Mesothelial cell of epicardium (in vitro differentiated cells): ENCODE measurements at regions not wholly inside any gene's neighbourhood (a gene's known extent, or its start where the extent isn't known, plus 50 kb on each side); places are given as distances from the start of the nearest gene placed in this dataset.

Source experiments
- DNase-seq, 2 experiments: peaks; one replicate each; pipeline ENCODE4 v3.0.0; 2021; ENCODE audit warnings: low spot score in 2 of 2; ENCODE audit not compliant: unreplicated experiment in 2 of 2
- H3K27ac Mint-ChIP-seq: 2 replicates; pipeline ENCODE4 v1.8.0; 2021; ENCODE audit warnings: mixed read lengths
- H3K27me3 Mint-ChIP-seq: 2 replicates; pipeline ENCODE4 v1.8.0; 2021; ENCODE audit warnings: low read depth, mixed read lengths
- H3K36me3 Mint-ChIP-seq: 2 replicates; pipeline ENCODE4 v1.8.0; 2021; ENCODE audit warnings: mixed read lengths
- H3K4me1 Mint-ChIP-seq: 2 replicates; pipeline ENCODE4 v1.8.0; 2021; ENCODE audit warnings: mixed read lengths
- H3K4me3 Mint-ChIP-seq: 2 replicates; pipeline ENCODE4 v1.8.0; 2021; ENCODE audit warnings: mild to moderate bottlenecking, moderate library complexity, mixed read lengths
- H3K9me3 Mint-ChIP-seq: 2 replicates; pipeline ENCODE4 v1.8.0; 2021; ENCODE audit warnings: mixed read lengths
- CTCF ChIP-seq: fragments of 200-600 bp; sonication (generic); IDR thresholded peaks from one replicate; pipeline ENCODE4 v1.5.0; 2021; ENCODE audit warnings: antibody characterized with exemption; ENCODE audit not compliant: unreplicated experiment

- H3K9me3 Mint-ChIP-seq = peaks cover 7% of the 10 kb centered on the region
- H3K36me3 Mint-ChIP-seq = no peaks in the 10 kb centered on the region
- no peaks in the 10 kb centered on the region for H3K27me3 Mint-ChIP-seq
- no peak for TF ChIP-seq CTCF
- H3K4me1 Mint-ChIP-seq = peaks cover 9% of the 10 kb centered on the region
- DNase-seq = no peak
- no peak overlapping the region for H3K27ac Mint-ChIP-seq
- no peak overlapping the region for H3K4me3 Mint-ChIP-seq
These were observed 187.9 kb downstream of the GATA3 start for GRCh38 chr10:8242295-8242872.

GRCh38 chr10:8245131-8245813 lies 190.8 kb downstream of the GATA3 start:
- no peak for DNase-seq
- H3K4me1 Mint-ChIP-seq = peaks cover 5% of the 10 kb centered on the region
- H3K27ac Mint-ChIP-seq = no peak overlapping the region
- H3K36me3 Mint-ChIP-seq = no peaks in the 10 kb centered on the region
- peaks cover 19% of the 10 kb centered on the region for H3K9me3 Mint-ChIP-seq
- no peaks in the 10 kb centered on the region for H3K27me3 Mint-ChIP-seq
- no peak overlapping the region for H3K4me3 Mint-ChIP-seq
- no peak for TF ChIP-seq CTCF

GRCh38 chr10:8245814-8246142 lies 191.3 kb downstream of the GATA3 start:
- DNase-seq = no peak
- Mint-ChIP-seq H3K36me3 (no peaks in the 10 kb centered on the region), H3K4me1 (peaks cover 5% of the 10 kb centered on the region)

GRCh38 chr10:8246548-8246947 lies 192.1 kb downstream of the GATA3 start:
- no peak for TF ChIP-seq CTCF
- H3K9me3 Mint-ChIP-seq = peaks cover 19% of the 10 kb centered on the region
- no peak for DNase-seq
- H3K4me3 Mint-ChIP-seq = no peak overlapping the region
- no peaks in the 10 kb centered on the region for H3K27me3 Mint-ChIP-seq
- no peaks in the 10 kb centered on the region for H3K36me3 Mint-ChIP-seq
- peaks cover 5% of the 10 kb centered on the region for H3K4me1 Mint-ChIP-seq
- no peak overlapping the region for H3K27ac Mint-ChIP-seq

More at GRCh38 chr10:8245814-8246142, 191.3 kb downstream of the GATA3 start:
- Mint-ChIP-seq H3K27ac (no peak overlapping the region), H3K27me3 (no peaks in the 10 kb centered on the region), H3K4me3 (no peak overlapping the region), H3K9me3 (peaks cover 19% of the 10 kb centered on the region)
- no peak for TF ChIP-seq CTCF

GRCh38 chr10:8247191-8247590 lies 192.7 kb downstream of the GATA3 start:
- Mint-ChIP-seq H3K27me3 (no peaks in the 10 kb centered on the region), H3K36me3 (no peaks in the 10 kb centered on the region)

More at GRCh38 chr10:8247191-8247590, 192.7 kb downstream of the GATA3 start:
- Mint-ChIP-seq H3K4me1 (peaks cover 5% of the 10 kb centered on the region), H3K27ac (no peak overlapping the region), H3K4me3 (no peak overlapping the region), H3K9me3 (peaks cover 19% of the 10 kb centered on the region)
- DNase-seq = no peak
- TF ChIP-seq CTCF = no peak
